DOHH2 (cell line): ENCODE measurements at regions not wholly inside any gene's neighbourhood (a gene's known extent, or its start where the extent isn't known, plus 50 kb on each side); places are given as distances from the start of the nearest gene placed in this dataset.

Source experiments
- H3F3A ChIP-seq: fragments of 200-600 bp; sonication (generic), shearing (Covaris generic); 2 replicates; pipeline ENCODE4 v1.6.0; 2016; ENCODE audit warnings: antibody characterized with exemption, mild to moderate bottlenecking; ENCODE audit not compliant: control insufficient read depth, insufficient read depth
- H3K27ac ChIP-seq: fragments of 200-600 bp; sonication (generic); 2 replicates; pipeline ENCODE4 v1.5.1; 2014; ENCODE audit warnings: low read depth, mild to moderate bottlenecking, low read length, moderate library complexity
- H3K27me3 ChIP-seq: fragments of 200-600 bp; sonication (generic); 2 replicates; pipeline ENCODE4 v1.6.1; 2014; ENCODE audit warnings: mild to moderate bottlenecking, low read length, mixed read lengths; ENCODE audit not compliant: control insufficient read depth
- H3K36me3 ChIP-seq: fragments of 200-600 bp; sonication (generic); 2 replicates; pipeline ENCODE4 v1.6.1; 2014; ENCODE audit warnings: mild to moderate bottlenecking, low read length, moderate library complexity, mixed read lengths; ENCODE audit not compliant: control insufficient read depth
- H3K4me1 ChIP-seq: fragments of 200-600 bp; sonication (generic); 2 replicates; pipeline ENCODE4 v1.6.1; 2014; ENCODE audit warnings: mild to moderate bottlenecking, low read length, mixed read lengths; ENCODE audit not compliant: control insufficient read depth
- H3K4me2 ChIP-seq: fragments of 200-600 bp; sonication (generic); 2 replicates; pipeline ENCODE4 v1.6.0; 2014; ENCODE audit warnings: mild to moderate bottlenecking, low read length, moderate library complexity
- H3K4me3 ChIP-seq: fragments of 200-600 bp; sonication (generic); 2 replicates; pipeline ENCODE4 v1.5.1; 2014; ENCODE audit warnings: mild to moderate bottlenecking, low read length, mixed read lengths
- H3K79me2 ChIP-seq: fragments of 200-600 bp; sonication (generic); 2 replicates; pipeline ENCODE4 v1.6.1; 2014; ENCODE audit warnings: mild to moderate bottlenecking, low read length, mixed read lengths; ENCODE audit not compliant: control insufficient read depth
- H3K9me2 ChIP-seq: fragments of 200-600 bp; sonication (generic); replicated peaks from 2 replicates; pipeline ENCODE4 v1.6.1; 2014; ENCODE audit warnings: mild to moderate bottlenecking, low read length, mixed read lengths; ENCODE audit not compliant: control insufficient read depth
- H3K9me3 ChIP-seq: fragments of 200-600 bp; sonication (generic); 2 replicates; pipeline ENCODE4 v1.6.1; 2014; ENCODE audit warnings: antibody characterized with exemption, low read length, mixed read lengths; ENCODE audit not compliant: control insufficient read depth, insufficient read depth
- H4K20me1 ChIP-seq: fragments of 200-600 bp; sonication (generic); 2 replicates; pipeline ENCODE4 v1.6.0; 2014; ENCODE audit warnings: low read depth, mild to moderate bottlenecking, antibody characterized with exemption, low read length, moderate library complexity; ENCODE audit not compliant: control insufficient read depth, insufficient read depth
- CTCF ChIP-seq: fragments of 200-600 bp; sonication (generic); IDR thresholded peaks from one replicate; pipeline ENCODE4 v1.5.1; 2014; ENCODE audit warnings: antibody characterized with exemption, mild to moderate bottlenecking, low read depth, low read length; ENCODE audit not compliant: poor library complexity, severe bottlenecking
- EZH2phosphoT487 ChIP-seq: fragments of 200-600 bp; sonication (generic); IDR thresholded peaks from 2 replicates; pipeline ENCODE4 v1.6.1; 2017; ENCODE audit warnings: borderline replicate concordance, mild to moderate bottlenecking, antibody characterized with exemption, low read length, moderate library complexity, mixed read lengths

GRCh38 chr3:168872826-168873225 lies 777.1 kb upstream of the GOLIM4 start:
- Histone ChIP-seq H3K4me2 (no peak overlapping the region), H3K9me3 (no peaks in the 10 kb centered on the region), H3K27ac (no peak overlapping the region), H3F3A (no peaks in the 10 kb centered on the region), H4K20me1 (no peaks in the 10 kb centered on the region), H3K4me1 (no peaks in the 10 kb centered on the region), H3K4me3 (no peak overlapping the region), H3K36me3 (no peaks in the 10 kb centered on the region), H3K27me3 (no peaks in the 10 kb centered on the region), H3K9me2 (no peaks in the 10 kb centered on the region), H3K79me2 (no peaks in the 10 kb centered on the region)
- no peak for TF ChIP-seq CTCF
- TF ChIP-seq EZH2phosphoT487 = no peak

- Histone ChIP-seq H3K9me3 (no peaks in the 10 kb centered on the region), H3K4me3 (no peak overlapping the region), H3F3A (no peaks in the 10 kb centered on the region), H3K36me3 (no peaks in the 10 kb centered on the region), H3K4me1 (no peaks in the 10 kb centered on the region), H3K27me3 (no peaks in the 10 kb centered on the region), H3K79me2 (no peaks in the 10 kb centered on the region), H3K9me2 (no peaks in the 10 kb centered on the region), H4K20me1 (no peaks in the 10 kb centered on the region), H3K4me2 (no peak overlapping the region), H3K27ac (no peak overlapping the region)
- TF ChIP-seq EZH2phosphoT487 (no peak), CTCF (no peak)
These were observed 775.2 kb upstream of the GOLIM4 start for GRCh38 chr3:168870892-168871291.

GRCh38 chr3:168865022-168865551 lies 769.4 kb upstream of the GOLIM4 start:
- no peak for TF ChIP-seq EZH2phosphoT487
- TF ChIP-seq CTCF = peak; percentile 48
- H3K4me3 ChIP-seq = no peak overlapping the region
- H3F3A ChIP-seq = no peaks in the 10 kb centered on the region
- no peaks in the 10 kb centered on the region for H3K9me3 ChIP-seq
- no peak overlapping the region for H3K4me2 ChIP-seq
- no peaks in the 10 kb centered on the region for H3K27me3 ChIP-seq
- H3K9me2 ChIP-seq = no peaks in the 10 kb centered on the region
- no peaks in the 10 kb centered on the region for H4K20me1 ChIP-seq
- no peaks in the 10 kb centered on the region for H3K36me3 ChIP-seq
- no peaks in the 10 kb centered on the region for H3K4me1 ChIP-seq
- no peaks in the 10 kb centered on the region for H3K79me2 ChIP-seq
- no peak overlapping the region for H3K27ac ChIP-seq
